IPS DF 4.7 (cell line): ENCODE measurements at regions not wholly inside any gene's neighbourhood (a gene's known extent, or its start where the extent isn't known, plus 50 kb on each side); places are given as distances from the start of the nearest gene placed in this dataset.
"Not testable (repeated sequence)": the region's sequence is repeated elsewhere in the genome, so short reads cannot be mapped to it uniquely, and the experiment has no call there.

Experiments
- DNase-seq: peaks from one replicate; pipeline ENCODE4 v3.0.0-alpha.2; 2013; ENCODE audit warnings: low spot score; ENCODE audit errors: extremely low read depth

GRCh38 chr3:194879126-194879877 is 193.6 kb downstream of the FAM43A start:
- DNase-seq, result no peak

- DNase-seq, result no peak
These were observed 194.6 kb downstream of the FAM43A start for GRCh38 chr3:194879991-194880939.

- DNase-seq, result no peak
These were observed 195.6 kb downstream of the FAM43A start for GRCh38 chr3:194880940-194881925.

- no peak for DNase-seq
These were observed 199.1 kb downstream of the FAM43A start for GRCh38 chr3:194884649-194885315.

- DNase-seq, result no peak
These were observed 200.1 kb downstream of the FAM43A start for GRCh38 chr3:194885766-194886165.

GRCh38 chr3:194886836-194887235 is 201.2 kb downstream of the FAM43A start:
- no peak for DNase-seq

GRCh38 chr3:194888062-194888461 is 202.4 kb downstream of the FAM43A start:
- DNase-seq, result not testable (repeated sequence)

- DNase-seq, result no peak
These were observed 203.2 kb downstream of the FAM43A start for GRCh38 chr3:194888916-194889315.

GRCh38 chr3:194890091-194890490 is 204.4 kb downstream of the FAM43A start:
- no peak for DNase-seq

GRCh38 chr3:194893121-194893987 is 207.7 kb downstream of the FAM43A start:
- no peak for DNase-seq

GRCh38 chr3:194894538-194894937 is 208.9 kb downstream of the FAM43A start:
- DNase-seq, result no peak

GRCh38 chr3:194900854-194901522 is 215.3 kb downstream of the FAM43A start:
- DNase-seq, result no peak

- DNase-seq, result not testable (repeated sequence)
These were observed 217.8 kb downstream of the FAM43A start for GRCh38 chr3:194903447-194903846.

GRCh38 chr3:194904999-194905398 is 219.3 kb downstream of the FAM43A start:
- not testable (repeated sequence) for DNase-seq

GRCh38 chr3:194905696-194906095 is 220.0 kb downstream of the FAM43A start:
- no peak for DNase-seq

- DNase-seq, result no peak
These were observed 220.5 kb downstream of the FAM43A start for GRCh38 chr3:194906229-194906629.

GRCh38 chr3:194906970-194907629 is 221.4 kb downstream of the FAM43A start:
- no peak for DNase-seq

GRCh38 chr3:194907811-194908210 is 222.1 kb downstream of the FAM43A start:
- no peak for DNase-seq
